ES-I3 (cell line): ENCODE measurements at regions not wholly inside any gene's neighbourhood (a gene's known extent, or its start where the extent isn't known, plus 50 kb on each side); places are given as distances from the start of the nearest gene placed in this dataset.
"Not testable (repeated sequence)": the region's sequence is repeated elsewhere in the genome, so short reads cannot be mapped to it uniquely, and the experiment has no call there.

Experiments
- H3K36me3 ChIP-seq: 2 replicates; pipeline ENCODE4 v1.6.1; 2013; ENCODE audit warnings: mild to moderate bottlenecking, low read length, control low read depth, moderate library complexity; ENCODE audit not compliant: insufficient read depth
- H3K4me1 ChIP-seq: 2 replicates; pipeline ENCODE4 v1.6.1; 2013; ENCODE audit warnings: mild to moderate bottlenecking, control low read depth, low read length; ENCODE audit not compliant: insufficient read depth
- H3K9ac ChIP-seq: 2 replicates; pipeline ENCODE4 v1.6.1; 2013; ENCODE audit warnings: low read depth, mild to moderate bottlenecking, low read length, moderate library complexity
- H3K9me3 ChIP-seq: 2 replicates; pipeline ENCODE4 v1.6.1; 2013; ENCODE audit warnings: mild to moderate bottlenecking, low read length, moderate library complexity; ENCODE audit not compliant: control insufficient read depth, insufficient read depth

- H3K36me3 ChIP-seq, H3K4me1 ChIP-seq, H3K9me3 ChIP-seq: not testable (repeated sequence)
- H3K9ac ChIP-seq: peak overlapping the region; percentile 57
Observed at GRCh38 chr3:89747541-89748278, 640.3 kb downstream of the EPHA3 start.

DNA sequence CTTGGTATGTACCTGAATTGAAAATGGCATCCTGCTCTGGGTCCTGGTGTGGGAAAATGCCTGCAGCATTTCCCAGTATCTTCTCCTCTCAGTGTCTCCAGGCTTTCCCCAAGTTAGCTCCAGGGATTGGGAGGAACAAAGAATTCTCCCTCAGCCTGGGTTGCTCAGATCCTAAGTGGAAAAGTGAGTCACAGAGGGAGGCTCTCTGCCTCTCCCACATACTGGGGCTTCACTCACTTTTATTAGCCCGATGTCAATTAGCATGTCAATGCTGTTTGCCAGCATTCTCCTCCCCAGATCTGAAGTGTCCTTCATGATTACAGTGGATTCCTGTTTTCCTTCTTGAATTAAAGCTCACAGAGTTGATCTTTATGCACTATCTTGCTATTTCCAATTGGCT is 655.0 kb downstream of the EPHA3 start:
- Histone ChIP-seq H3K4me1 (peaks cover 6% of the 10 kb centered on the region; the same call in 1 of the 2 replicates), H3K9ac (no peak overlapping the region), H3K36me3 (no peaks in the 10 kb centered on the region), H3K9me3 (no peaks in the 10 kb centered on the region)

- Histone ChIP-seq H3K36me3 (no peaks in the 10 kb centered on the region), H3K9ac (no peak overlapping the region), H3K9me3 (no peaks in the 10 kb centered on the region), H3K4me1 (no peaks in the 10 kb centered on the region)
Observed at GRCh38 chr3:89783341-89783927, 676.0 kb downstream of the EPHA3 start.

DNA sequence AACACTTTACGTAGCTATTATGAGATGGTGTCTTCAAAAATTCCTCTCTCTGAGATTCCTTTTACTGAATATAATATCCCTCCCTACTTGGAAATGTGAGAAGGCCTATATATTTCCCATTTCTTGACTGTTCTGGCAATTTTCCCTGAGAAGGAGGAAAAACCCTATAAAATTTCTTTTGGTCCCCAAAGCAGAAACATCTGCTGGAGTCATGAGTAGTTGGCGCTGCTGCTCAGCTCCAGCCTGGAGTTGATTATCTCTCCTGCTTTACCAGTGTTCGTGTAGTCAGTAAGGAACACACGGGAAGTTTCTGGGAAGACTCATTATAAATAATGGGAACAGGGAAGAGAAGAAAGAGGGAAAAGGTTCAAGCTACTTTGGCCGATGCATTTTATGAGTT is 680.1 kb downstream of the EPHA3 start:
- Histone ChIP-seq H3K9me3 (no peaks in the 10 kb centered on the region), H3K9ac (no peak overlapping the region), H3K36me3 (no peaks in the 10 kb centered on the region), H3K4me1 (no peaks in the 10 kb centered on the region)

DNA sequence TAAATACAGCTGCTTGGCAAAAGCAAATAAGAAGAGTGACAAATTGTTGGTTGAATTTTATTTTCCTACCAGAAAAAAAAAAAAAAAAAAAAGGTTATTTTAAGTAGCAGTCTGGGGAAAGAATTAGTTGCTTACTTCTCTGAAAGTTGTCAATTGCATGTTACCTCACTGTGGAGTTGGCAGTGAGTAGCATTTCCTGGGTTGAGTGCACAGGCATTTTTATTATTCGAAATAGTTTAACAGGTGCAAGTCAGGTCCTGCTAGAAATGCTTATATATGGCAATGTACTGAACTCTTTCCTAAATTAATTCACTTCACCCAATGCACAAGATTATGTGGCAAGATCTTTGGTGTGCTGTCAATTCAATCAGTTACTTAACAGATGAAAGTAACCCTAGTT is 680.6 kb downstream of the EPHA3 start:
- Histone ChIP-seq H3K9ac (no peak overlapping the region), H3K9me3 (no peaks in the 10 kb centered on the region), H3K4me1 (no peaks in the 10 kb centered on the region), H3K36me3 (no peaks in the 10 kb centered on the region)

DNA sequence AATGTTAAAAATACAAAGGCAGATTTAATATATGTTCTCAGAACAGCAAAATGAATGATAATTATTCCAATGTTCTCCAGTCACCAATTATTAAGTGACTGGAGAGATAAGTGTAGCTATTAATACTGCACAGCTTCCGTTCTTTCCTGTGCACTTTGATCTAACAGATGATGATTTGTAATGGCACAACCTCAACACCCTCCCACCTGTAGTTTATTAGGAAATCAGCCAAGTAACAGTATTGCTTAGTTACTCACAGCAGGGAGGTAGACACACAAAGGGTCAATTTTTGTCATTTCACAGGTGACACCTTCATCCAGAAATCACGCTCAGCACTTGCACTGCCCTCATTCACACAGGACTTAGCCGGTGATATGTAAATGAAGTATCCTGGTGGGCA is 688.1 kb downstream of the EPHA3 start:
- Histone ChIP-seq H3K9me3 (no peaks in the 10 kb centered on the region), H3K9ac (no peak overlapping the region), H3K36me3 (no peaks in the 10 kb centered on the region), H3K4me1 (no peaks in the 10 kb centered on the region)

GRCh38 chr3:89802881-89803280 is 695.5 kb downstream of the EPHA3 start:
- H3K4me1 ChIP-seq: peaks cover 7% of the 10 kb centered on the region; the same call in 1 of the 2 replicates
- H3K9ac ChIP-seq: no peak overlapping the region
- H3K9me3 ChIP-seq: peaks cover 4% of the 10 kb centered on the region; the same call in 1 of the 2 replicates
- no peaks in the 10 kb centered on the region for H3K36me3 ChIP-seq

GRCh38 chr3:89803711-89804110 is 696.3 kb downstream of the EPHA3 start:
- Histone ChIP-seq H3K9ac (no peak overlapping the region), H3K36me3 (no peaks in the 10 kb centered on the region), H3K9me3 (peaks cover 4% of the 10 kb centered on the region; the same call in 1 of the 2 replicates), H3K4me1 (peaks cover 7% of the 10 kb centered on the region; the same call in 1 of the 2 replicates)

GRCh38 chr3:89806166-89806565 is 698.7 kb downstream of the EPHA3 start:
- no peak overlapping the region for H3K9ac ChIP-seq

GRCh38 chr3:89808680-89809197 is 701.3 kb downstream of the EPHA3 start:
- Histone ChIP-seq H3K36me3 (no peaks in the 10 kb centered on the region), H3K9me3 (peaks cover 4% of the 10 kb centered on the region; the same call in 1 of the 2 replicates), H3K4me1 (peaks cover 7% of the 10 kb centered on the region; the same call in 1 of the 2 replicates), H3K9ac (no peak overlapping the region)

More at GRCh38 chr3:89806166-89806565, 698.7 kb downstream of the EPHA3 start:
- H3K9me3 ChIP-seq: peaks cover 4% of the 10 kb centered on the region; the same call in 1 of the 2 replicates
- no peaks in the 10 kb centered on the region for H3K36me3 ChIP-seq
- H3K4me1 ChIP-seq: peaks cover 7% of the 10 kb centered on the region; the same call in 1 of the 2 replicates

- Histone ChIP-seq H3K36me3 (no peaks in the 10 kb centered on the region), H3K9me3 (no peaks in the 10 kb centered on the region), H3K4me1 (no peaks in the 10 kb centered on the region), H3K9ac (no peak overlapping the region)
Observed at GRCh38 chr3:89813500-89813899, 706.1 kb downstream of the EPHA3 start.

DNA sequence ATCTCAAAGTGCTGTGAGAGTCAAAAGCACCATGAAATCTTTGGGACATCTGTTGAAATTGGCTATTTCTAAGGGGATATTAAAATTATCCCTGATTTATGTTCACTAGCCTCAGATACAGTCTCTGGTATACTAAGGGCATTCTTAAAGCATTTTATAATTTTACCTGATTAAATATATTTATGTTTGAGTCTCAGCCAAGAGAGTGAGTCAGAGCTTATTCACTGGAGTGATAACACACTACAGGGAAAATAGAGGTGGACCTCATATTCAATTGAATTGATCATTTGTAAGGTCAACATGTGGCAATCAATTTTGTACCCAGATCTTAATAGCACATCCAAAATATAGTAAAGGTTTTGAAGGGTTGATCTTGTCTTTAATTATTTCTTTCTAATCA is 733.6 kb downstream of the EPHA3 start:
- Histone ChIP-seq H3K4me1 (no peaks in the 10 kb centered on the region), H3K9ac (no peak overlapping the region), H3K9me3 (no peaks in the 10 kb centered on the region), H3K36me3 (no peaks in the 10 kb centered on the region)

- H3K36me3 ChIP-seq: no peaks in the 10 kb centered on the region
- no peaks in the 10 kb centered on the region for H3K4me1 ChIP-seq
- H3K9me3 ChIP-seq: no peaks in the 10 kb centered on the region
- no peak overlapping the region for H3K9ac ChIP-seq
Observed at GRCh38 chr3:89845053-89845452, 737.6 kb downstream of the EPHA3 start.

DNA sequence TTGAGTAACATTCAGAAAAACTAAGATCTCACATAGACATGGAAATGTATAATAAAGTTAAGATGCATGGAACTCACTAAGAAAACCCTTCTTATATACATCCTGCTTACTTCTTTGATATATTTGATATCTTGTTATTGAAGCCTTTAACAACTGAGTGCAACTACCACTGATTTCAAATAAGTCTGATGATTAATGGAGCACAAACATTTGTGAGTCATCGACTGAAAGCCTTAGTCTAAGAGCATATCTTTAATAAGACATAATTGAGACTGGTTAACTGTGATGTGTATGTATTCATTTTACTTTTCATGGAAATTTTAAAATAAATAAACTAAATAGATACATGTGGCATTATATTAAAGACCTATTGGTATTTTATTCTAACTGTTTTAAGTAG is 740.5 kb downstream of the EPHA3 start:
- no peaks in the 10 kb centered on the region for H3K4me1 ChIP-seq
- no peaks in the 10 kb centered on the region for H3K9me3 ChIP-seq
- no peak overlapping the region for H3K9ac ChIP-seq
- no peaks in the 10 kb centered on the region for H3K36me3 ChIP-seq
